B cell (primary cell): ENCODE measurements at regions not wholly inside any gene's neighbourhood (a gene's known extent, or its start where the extent isn't known, plus 50 kb on each side); places are given as distances from the start of the nearest gene placed in this dataset.

Experiments
- CTCF ChIP-seq: fragments of 200-600 bp; IDR thresholded peaks from one replicate; pipeline ENCODE4 v1.8.0; 2022; ENCODE audit warnings: antibody characterized with exemption, mild to moderate bottlenecking
- EZH2 ChIP-seq: IDR thresholded peaks from 2 replicates; pipeline ENCODE4 v1.6.1; 2012; ENCODE audit warnings: borderline replicate concordance, low read depth, mild to moderate bottlenecking, moderate library complexity, low read length; ENCODE audit not compliant: insufficient read depth, poor library complexity, severe bottlenecking

- TF ChIP-seq CTCF, result no peak
- no peak for TF ChIP-seq EZH2
Measured at GRCh38 chr6:93088621-93089501, 330.5 kb downstream of the EPHA7 start.
